ENCODE measurements at regions not wholly inside any gene's neighbourhood (a gene's known extent, or its start where the extent isn't known, plus 50 kb on each side); places are given as distances from the start of the nearest gene placed in this dataset.

DNA sequence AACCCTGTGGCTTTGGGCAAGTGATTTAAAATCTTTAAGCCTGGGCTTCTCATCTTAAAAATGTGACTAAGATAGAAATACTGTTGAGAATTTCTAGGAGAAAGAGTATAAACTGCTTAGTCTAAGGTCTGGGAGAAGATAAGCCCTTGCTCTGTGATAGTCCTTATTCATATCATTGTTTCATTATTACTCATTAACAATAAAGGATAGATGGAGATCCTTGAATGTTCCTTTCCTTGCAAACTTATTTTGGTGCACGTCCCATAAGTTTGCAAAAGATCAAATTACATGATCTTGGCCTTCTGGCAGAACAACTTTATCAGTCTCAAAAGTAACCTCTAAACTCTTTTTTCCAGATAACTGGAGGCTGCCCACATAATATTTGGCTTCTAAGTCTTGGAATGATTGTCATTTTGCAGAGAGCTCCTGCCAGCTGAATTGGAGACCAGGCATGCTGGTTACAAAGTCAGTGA is 138.3 kb downstream of the FAM124B start:
- no peaks in the 10 kb centered on the region for H3K36me3 Mint-ChIP-seq
- no peak overlapping the region for H3K4me3 ChIP-seq
- no peak overlapping the region for H3K27ac ChIP-seq
- no peaks in the 10 kb centered on the region for H3K9me3 ChIP-seq (ENCODE audit: low read depth)
- TF ChIP-seq EZH2phosphoT487 (IDR thresholded peaks at IDR 0.05) (no peak), EZH2 (IDR thresholded peaks at IDR 0.05) (no peak), CTCF (IDR thresholded peaks at IDR 0.05) (no peak)
- H3K79me2 ChIP-seq (ENCODE audit: low read depth), result no peaks in the 10 kb centered on the region
- no peak overlapping the region for H3K9ac ChIP-seq
- H3F3A ChIP-seq (ENCODE audit: low read depth), result no peaks in the 10 kb centered on the region
- H3K4me1 ChIP-seq, result peaks cover 9% of the 10 kb centered on the region
- no peaks in the 10 kb centered on the region for H4K20me1 ChIP-seq (ENCODE audit: low read depth)
- H3K27ac Mint-ChIP-seq, result no peak overlapping the region
- H2AFZ ChIP-seq (replicated peaks), result no peak overlapping the region
- H3K9me3 Mint-ChIP-seq, result no peaks in the 10 kb centered on the region
- no peaks in the 10 kb centered on the region for H3K27me3 ChIP-seq
- no peak overlapping the region for H3K4me3 Mint-ChIP-seq
- no peaks in the 10 kb centered on the region for H3K36me3 ChIP-seq
- H3K4me2 ChIP-seq, result no peak overlapping the region
- H3K4me1 Mint-ChIP-seq, result peaks cover 9% of the 10 kb centered on the region
- H3K27me3 Mint-ChIP-seq (ENCODE audit: insufficient read depth, low read depth), result no peaks in the 10 kb centered on the region
- DNase-seq (ENCODE audit: low spot score), result no peak

DNA sequence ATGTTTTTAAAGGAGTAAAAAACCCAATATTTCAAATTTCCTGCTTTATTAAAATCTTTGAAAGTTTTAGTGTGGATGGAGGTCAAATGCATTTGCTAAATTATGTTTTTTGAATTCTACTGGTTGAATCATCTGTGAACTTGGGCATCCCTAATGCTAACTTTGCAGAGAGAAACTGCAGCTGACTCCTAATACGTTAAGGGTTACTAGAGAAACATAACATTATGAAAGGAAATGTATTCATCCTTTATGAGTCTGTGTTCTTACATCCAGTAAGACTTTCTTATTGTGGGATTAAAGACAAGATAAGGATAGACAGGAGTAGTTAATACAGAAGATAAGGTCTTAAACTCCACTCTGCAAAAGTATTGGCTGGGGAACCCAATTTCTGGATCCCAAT is 140.6 kb downstream of the FAM124B start:
- Histone ChIP-seq H3K27me3 (no peaks in the 10 kb centered on the region), H3K27ac (no peak overlapping the region), H3K79me2 (ENCODE audit: low read depth) (no peaks in the 10 kb centered on the region), H3K4me2 (no peak overlapping the region), H3F3A (ENCODE audit: low read depth) (no peaks in the 10 kb centered on the region), H3K9me3 (ENCODE audit: low read depth) (no peaks in the 10 kb centered on the region), H3K9ac (no peak overlapping the region), H4K20me1 (ENCODE audit: low read depth) (no peaks in the 10 kb centered on the region), H3K36me3 (no peaks in the 10 kb centered on the region), H2AFZ (replicated peaks) (no peak overlapping the region), H3K4me3 (no peak overlapping the region), H3K4me1 (peaks cover 9% of the 10 kb centered on the region)
- no peak for DNase-seq (ENCODE audit: low spot score)
- TF ChIP-seq CTCF (IDR thresholded peaks at IDR 0.05) (no peak), EZH2phosphoT487 (IDR thresholded peaks at IDR 0.05) (no peak), EZH2 (IDR thresholded peaks at IDR 0.05) (no peak)
- Mint-ChIP-seq H3K36me3 (no peaks in the 10 kb centered on the region), H3K9me3 (no peaks in the 10 kb centered on the region), H3K4me3 (no peak overlapping the region), H3K27me3 (ENCODE audit: insufficient read depth, low read depth) (no peaks in the 10 kb centered on the region), H3K27ac (no peak overlapping the region), H3K4me1 (peaks cover 9% of the 10 kb centered on the region)

- Histone ChIP-seq H3K4me3 (no peak overlapping the region), H3K36me3 (no peaks in the 10 kb centered on the region), H3K27ac (no peak overlapping the region), H2AFZ (replicated peaks) (no peak overlapping the region), H3K4me2 (no peak overlapping the region), H3K4me1 (peaks cover 9% of the 10 kb centered on the region), H4K20me1 (ENCODE audit: low read depth) (no peaks in the 10 kb centered on the region), H3K27me3 (no peaks in the 10 kb centered on the region), H3F3A (ENCODE audit: low read depth) (no peaks in the 10 kb centered on the region), H3K9ac (no peak overlapping the region), H3K9me3 (ENCODE audit: low read depth) (no peaks in the 10 kb centered on the region), H3K79me2 (ENCODE audit: low read depth) (no peaks in the 10 kb centered on the region)
- DNase-seq (ENCODE audit: low spot score), result peak; percentile 62
- Mint-ChIP-seq H3K4me3 (no peak overlapping the region), H3K4me1 (peaks cover 9% of the 10 kb centered on the region), H3K36me3 (no peaks in the 10 kb centered on the region), H3K27ac (no peak overlapping the region), H3K27me3 (ENCODE audit: insufficient read depth, low read depth) (no peaks in the 10 kb centered on the region), H3K9me3 (no peaks in the 10 kb centered on the region)
- TF ChIP-seq EZH2phosphoT487 (IDR thresholded peaks at IDR 0.05), result no peak
- no peak for TF ChIP-seq EZH2 (IDR thresholded peaks at IDR 0.05)
- TF ChIP-seq CTCF (IDR thresholded peaks at IDR 0.05), result no peak
These were observed 141.4 kb downstream of the FAM124B start for GRCh38 chr2:224260372-224261020.
